NCI-H460 (cell line): ENCODE measurements at regions not wholly inside any gene's neighbourhood (a gene's known extent, or its start where the extent isn't known, plus 50 kb on each side); places are given as distances from the start of the nearest gene placed in this dataset.
"Not testable (repeated sequence)": the region's sequence is repeated elsewhere in the genome, so short reads cannot be mapped to it uniquely, and the experiment has no call there.

Source experiments
- DNase-seq: peaks from one replicate; pipeline ENCODE4 v3.0.0-alpha.2; 2016; ENCODE audit warnings: low read depth; ENCODE audit errors: extremely low read depth

- DNase-seq = no peak
These were observed 92.6 kb upstream of the NDUFV2 start for GRCh38 chr18:9009703-9010488.

DNA sequence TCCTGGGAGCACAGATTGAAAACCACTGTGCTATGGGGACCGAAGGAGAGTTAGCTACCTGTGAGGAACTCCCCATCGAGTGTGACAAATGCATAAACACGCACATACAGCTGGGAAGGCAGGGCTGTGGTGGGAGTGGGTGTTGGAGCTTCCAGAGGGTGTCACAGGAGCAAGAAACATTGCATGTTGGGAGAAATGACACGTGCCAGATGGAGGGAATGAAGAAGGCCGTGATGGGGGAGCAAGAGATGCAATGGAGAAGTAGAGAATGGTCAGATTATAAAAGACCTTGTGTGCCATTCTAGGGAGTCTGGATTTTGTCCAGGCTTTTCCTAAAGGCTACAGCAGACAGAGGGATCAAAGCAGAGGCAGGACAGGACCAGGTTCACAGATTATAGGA lies 91.1 kb upstream of the NDUFV2 start:
- DNase-seq = no peak

DNA sequence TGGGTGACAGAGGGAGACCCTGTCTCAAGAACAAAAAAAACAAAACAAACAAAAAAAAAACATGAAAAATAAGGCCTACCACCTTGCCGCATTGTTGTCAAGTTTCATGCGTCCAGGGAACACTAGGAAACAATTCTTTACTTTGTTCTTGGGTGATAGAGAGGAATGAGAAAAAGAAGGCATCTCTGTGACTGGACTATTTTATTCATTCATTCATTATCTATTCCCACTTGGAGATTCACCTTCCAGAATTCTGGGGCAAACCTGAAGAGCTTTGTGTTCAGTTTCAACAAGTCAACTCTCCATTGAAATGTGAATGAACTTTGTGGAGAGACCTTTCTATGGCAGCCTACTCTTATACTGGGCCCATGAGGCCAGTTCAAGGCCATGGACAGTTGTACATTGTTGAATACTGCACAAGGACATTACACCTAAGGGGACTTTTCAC lies 88.5 kb upstream of the NDUFV2 start:
- no peak for DNase-seq

DNA sequence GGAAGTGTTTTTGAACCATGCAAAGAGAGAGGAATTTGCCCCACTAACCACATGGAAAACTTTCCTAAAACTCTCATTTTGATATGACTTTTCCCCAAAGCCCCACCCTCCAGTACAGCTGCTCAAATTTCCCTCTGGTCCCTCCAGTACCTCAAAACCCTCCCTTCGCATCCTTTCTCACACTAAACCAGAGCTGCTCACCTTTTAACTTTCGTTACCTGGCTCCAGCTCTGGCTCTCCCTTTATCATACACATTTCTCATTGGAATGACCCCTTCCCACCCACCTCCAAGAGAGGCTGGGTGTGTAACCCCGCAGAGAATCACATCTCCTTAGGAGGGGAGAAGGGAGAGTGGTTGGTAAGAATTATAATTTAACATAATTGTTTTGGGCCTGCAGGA lies 86.8 kb upstream of the NDUFV2 start:
- no peak for DNase-seq

GRCh38 chr18:9016633-9017166 lies 85.8 kb upstream of the NDUFV2 start:
- DNase-seq = no peak

DNA sequence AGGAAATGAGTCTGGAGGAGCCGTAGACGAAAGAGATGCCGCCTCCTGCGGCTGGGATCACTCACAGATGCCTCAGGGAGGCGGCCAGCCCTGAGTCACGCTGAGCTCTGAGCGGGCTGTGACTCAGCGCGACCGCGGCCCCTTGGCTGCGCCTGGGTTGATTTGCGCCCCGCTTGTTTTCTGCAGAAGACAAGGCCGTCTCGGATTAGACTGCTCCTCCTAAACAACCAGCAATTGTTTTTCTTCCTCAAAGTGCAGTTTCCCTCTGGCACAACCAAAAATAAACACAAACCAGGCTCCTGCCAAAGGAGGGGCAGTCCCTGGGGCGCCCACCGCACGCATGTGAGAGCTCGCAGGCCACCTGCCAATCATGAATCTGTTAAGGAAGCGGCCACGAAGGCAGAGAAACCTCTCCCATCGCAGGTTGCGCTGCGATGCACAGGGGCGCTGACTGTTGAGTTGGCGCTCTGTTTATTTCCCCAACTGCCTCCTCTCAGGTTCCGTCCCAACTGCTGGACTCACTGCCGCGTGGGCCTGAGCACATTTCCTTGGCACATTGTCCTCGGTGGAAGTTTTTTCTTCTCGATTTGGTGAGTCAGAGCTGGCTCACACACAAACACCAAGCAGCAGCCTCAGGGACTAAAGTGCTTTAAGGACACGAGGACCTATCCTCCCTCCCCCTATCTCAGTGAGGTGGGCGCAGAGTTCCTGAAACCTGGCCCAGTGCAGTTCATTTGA lies 85.2 kb upstream of the NDUFV2 start:
- peak; percentile 71 for DNase-seq

DNA sequence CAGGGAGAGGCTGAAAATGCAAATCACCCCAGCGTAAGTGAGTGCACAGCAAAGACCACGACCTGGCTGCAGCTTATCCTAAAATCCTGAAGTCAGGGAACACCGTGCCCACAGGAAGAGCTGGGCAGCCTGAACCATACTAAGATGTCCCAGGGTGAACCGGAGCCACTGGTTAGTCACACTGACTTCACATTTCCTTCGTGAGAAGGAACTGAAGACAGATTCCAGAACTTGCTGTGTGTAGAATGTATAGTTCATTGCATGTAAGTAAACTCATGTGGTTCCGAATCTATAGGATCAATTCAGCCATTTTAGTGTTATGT lies 84.6 kb upstream of the NDUFV2 start:
- no peak for DNase-seq

GRCh38 chr18:9019135-9019534 lies 83.4 kb upstream of the NDUFV2 start:
- DNase-seq = no peak

GRCh38 chr18:9020221-9020620 lies 82.3 kb upstream of the NDUFV2 start:
- DNase-seq = no peak

DNA sequence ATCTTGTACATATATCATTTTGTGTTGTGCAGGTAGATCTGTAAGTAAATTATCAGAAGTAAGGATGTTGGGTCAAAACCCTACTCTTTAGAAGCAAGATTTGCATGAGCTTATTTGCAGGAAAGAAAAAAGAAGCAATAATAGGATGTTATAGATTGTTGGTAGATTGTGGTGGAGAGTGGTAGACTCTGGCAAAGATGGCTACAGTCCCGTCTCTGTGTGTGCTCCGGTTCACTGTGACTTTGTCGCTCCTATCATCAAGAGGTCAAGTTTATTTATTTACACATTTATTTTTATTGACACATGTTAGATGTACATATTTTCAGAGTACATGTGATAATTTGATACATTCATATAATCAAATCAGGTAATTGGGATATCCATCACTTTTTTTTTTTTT lies 81.0 kb upstream of the NDUFV2 start:
- no peak for DNase-seq

DNA sequence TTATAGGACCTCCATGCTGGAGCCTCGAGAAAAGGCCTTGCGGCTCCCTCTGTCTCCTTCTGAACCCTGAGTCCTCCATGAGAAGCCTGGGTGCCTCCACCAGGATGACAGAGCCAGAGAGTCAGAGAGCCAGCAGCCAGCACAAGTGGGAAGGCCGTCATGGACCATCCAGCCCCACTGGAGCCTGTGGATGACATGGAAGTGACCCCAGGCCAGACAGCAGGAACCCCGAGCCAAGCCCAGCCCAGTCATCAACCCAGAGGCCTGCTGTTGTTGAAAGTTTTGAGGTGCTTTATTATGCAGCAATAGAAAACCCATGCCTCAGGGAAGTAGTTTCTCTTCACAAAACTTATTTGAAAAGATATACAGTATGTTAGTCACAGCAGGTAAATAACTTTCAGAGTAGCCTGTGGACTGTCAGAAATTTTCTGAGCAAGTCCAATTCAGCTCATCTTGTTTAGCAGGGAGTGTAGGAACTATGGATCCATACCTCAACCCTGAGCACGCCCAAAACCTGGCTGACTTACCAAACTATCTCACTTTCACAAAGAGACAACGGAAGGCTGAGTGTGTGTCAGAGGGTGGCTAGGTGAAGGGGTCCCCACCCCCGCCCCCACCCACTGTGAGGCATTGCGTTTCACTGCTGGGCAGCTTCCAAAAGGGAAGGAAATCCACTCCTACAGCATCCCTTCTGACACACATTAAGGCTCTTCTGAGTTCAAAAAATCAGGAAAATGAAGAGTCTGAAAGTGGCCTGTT lies 79.9 kb upstream of the NDUFV2 start:
- DNase-seq = no peak

DNA sequence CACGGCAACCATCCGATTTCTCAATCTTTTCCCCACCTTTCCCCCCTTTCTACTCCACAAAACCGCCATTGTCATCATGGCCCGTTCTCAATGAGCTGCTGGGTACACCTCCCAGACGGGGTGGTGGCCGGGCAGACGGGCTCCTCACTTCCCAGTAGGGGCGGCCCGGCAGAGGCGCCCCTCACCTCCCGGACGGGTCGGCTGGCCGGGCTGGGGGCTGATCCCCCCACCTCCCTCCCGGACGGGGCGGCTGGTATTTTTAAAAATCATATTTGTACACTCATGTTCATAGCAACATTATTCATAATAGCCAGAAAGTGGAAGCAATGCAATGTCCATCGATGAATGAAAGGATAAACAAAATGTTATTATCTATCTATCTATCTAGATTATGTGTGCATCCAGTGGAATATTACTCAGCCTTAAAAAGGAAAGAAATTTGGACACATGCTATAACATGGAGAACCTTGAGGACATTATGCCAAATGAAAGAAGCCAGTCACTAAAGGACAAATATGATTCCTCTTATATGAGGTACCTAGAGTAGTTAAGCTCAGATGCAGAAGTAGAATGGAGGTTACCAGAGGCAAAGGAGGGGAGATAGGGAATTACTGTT lies 78.4 kb upstream of the NDUFV2 start:
- DNase-seq = not testable (repeated sequence)

- no peak for DNase-seq
These were observed 77.2 kb upstream of the NDUFV2 start for GRCh38 chr18:9025091-9025838.

DNA sequence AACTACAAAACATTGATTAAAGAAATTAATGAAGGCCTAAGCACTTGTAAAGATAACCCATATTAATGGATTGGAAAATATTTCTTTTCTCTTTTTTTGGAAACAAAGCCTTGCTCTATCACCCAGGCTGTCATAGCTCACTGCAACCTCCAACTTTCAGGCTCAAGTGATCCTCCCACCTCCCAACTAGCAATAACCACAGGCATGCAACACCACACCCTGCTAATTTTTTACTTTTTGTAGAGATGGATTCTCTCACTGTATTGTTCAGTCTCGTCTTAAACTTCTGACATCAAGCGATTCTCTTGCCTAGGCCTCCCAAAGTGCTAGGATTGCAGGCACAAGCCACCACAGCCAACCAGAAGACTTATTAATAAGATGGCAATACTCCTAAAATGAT lies 73.4 kb upstream of the NDUFV2 start:
- DNase-seq = no peak

GRCh38 chr18:9032519-9032918 lies 70.0 kb upstream of the NDUFV2 start:
- DNase-seq = no peak

- no peak for DNase-seq
These were observed 64.1 kb upstream of the NDUFV2 start for GRCh38 chr18:9038277-9038871.

DNA sequence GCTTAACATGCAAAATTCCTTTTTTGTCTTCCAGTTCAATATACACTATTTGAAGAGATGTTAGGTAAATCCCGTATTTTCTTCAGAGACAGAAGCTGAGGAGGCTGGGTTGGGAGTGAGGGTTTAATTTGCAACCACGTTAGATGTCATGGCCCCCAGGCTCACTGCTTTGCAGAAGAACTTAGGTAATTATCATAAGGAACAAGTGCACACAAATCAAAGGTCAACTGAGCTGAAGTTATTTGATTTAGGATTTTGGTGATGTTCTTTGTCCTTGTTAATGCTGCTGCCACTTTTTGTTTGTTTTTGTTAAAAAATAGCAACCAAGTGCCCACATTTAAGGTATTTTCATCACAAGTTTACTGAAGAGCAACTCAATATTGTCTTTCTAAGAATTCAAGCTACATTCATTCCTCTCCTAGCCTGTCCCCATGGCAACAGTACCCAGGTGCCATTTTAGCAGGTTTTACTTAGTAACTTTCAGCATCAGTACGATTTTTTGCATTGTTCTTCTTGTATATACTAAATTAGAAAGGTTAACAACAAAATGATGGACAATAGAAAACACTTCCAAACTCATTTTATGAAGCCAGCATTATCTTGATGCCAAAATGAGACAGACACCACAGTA lies 62.9 kb upstream of the NDUFV2 start:
- no peak for DNase-seq

DNA sequence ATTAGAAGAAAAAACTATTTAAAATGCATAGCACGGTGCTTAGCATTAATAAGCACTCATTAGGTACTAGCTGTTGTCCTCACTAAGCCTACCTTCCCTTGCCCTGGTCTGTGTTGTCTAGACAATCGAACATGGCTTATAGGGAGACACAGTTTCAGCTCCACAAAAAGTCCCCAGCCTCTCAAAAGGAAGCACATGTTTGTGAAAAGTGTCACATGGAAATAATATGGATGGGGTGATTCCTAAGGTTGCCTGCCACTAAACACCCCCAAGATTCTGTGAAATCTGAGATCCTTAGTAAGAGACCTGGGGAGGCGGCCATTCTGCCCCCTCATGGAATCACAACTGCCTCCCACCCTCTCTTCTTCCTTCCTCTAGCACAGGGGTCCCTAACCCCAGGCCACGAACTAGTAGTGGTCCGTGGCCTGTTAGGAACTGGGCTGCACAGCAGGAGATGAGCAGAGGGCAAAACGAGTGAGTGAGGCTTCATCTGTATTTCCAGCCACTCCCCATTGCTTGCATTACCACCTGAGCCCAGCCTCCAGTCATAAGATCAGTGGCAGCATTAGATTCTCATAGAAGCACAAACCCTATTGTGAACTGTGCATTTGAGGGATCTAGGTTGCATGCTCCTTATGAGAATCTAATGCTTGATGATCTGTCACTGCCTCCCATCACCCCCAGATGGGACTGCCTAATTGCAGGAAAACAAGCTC lies 59.6 kb upstream of the NDUFV2 start:
- DNase-seq = no peak

- DNase-seq = no peak
These were observed 58.9 kb upstream of the NDUFV2 start for GRCh38 chr18:9043581-9043980.
